ENCODE measurements at regions not wholly inside any gene's neighbourhood (a gene's known extent, or its start where the extent isn't known, plus 50 kb on each side); places are given as distances from the start of the nearest gene placed in this dataset.

DNA sequence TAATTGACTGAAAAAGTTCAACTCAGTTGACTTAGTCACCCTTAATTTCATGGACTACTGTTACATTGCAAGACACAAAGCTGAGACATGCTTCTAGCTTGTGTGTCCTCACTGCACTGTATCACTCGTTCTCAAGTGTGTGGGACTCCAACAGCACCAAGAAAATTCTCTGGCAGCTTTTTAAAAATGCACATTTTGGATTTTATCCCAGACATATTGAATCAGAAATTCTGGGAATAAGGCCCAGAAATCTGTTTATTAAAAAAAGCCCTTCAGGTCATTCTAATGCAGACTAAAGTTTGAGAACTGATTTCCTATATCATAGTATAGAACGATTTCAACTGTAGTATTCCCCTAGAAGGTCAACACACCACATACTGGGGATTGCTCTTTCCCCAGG lies 1485.3 kb downstream of the PCDH9 start:
- Histone ChIP-seq H3K4me1 (no peaks in the 10 kb centered on the region), H3K4me3 (no peak overlapping the region), H3K36me3 (no peaks in the 10 kb centered on the region), H3K27me3 (ENCODE audit: low read depth) (no peaks in the 10 kb centered on the region), H3K27ac (no peak overlapping the region), H3K9me3 (no peaks in the 10 kb centered on the region)
- ATAC-seq (no peak), DNase-seq (no peak)
- intact Hi-C loops (cut with DNase I): no loop called here
- TF ChIP-seq CTCF (IDR thresholded peaks at IDR 0.05): no peak

DNA sequence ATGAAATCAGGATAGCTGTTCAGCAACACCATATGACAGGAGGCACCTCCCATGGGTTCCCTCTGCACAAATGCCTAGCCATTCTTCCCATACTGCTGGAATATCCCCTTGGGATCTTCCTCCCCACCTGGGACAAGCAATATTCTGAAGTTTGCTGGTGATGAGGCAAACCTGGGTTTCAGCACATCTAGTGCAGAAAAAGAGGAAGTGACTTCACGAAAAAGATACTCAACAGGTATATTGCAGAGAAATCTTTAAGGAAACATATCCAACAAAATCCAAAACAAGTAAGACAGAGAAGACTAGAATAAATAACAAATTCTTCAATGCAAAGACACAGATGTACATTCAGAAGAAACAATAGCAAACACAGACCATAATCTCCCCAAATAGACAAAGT lies 1497.0 kb downstream of the PCDH9 start:
- intact Hi-C loops (cut with DNase I): no loop called here

GRCh38 chr13:65727070-65727469 lies 1503.1 kb downstream of the PCDH9 start:
- H3K27ac ChIP-seq: no peak overlapping the region
- DNase-seq (no peak), ATAC-seq (no peak)
- no peak overlapping the region for H3K4me3 ChIP-seq
- no peaks in the 10 kb centered on the region for H3K9me3 ChIP-seq
- intact Hi-C loops (cut with DNase I): no loop called here
- no peak for TF ChIP-seq CTCF (IDR thresholded peaks at IDR 0.05)
- H3K27me3 ChIP-seq (ENCODE audit: low read depth): no peaks in the 10 kb centered on the region
- no peaks in the 10 kb centered on the region for H3K36me3 ChIP-seq
- H3K4me1 ChIP-seq: no peaks in the 10 kb centered on the region

More for the DNA sequence above, 1497.0 kb downstream of the PCDH9 start:
- ATAC-seq (no peak), DNase-seq (no peak)
- Histone ChIP-seq H3K36me3 (no peaks in the 10 kb centered on the region), H3K4me1 (no peaks in the 10 kb centered on the region), H3K9me3 (no peaks in the 10 kb centered on the region), H3K4me3 (no peak overlapping the region), H3K27me3 (ENCODE audit: low read depth) (no peaks in the 10 kb centered on the region), H3K27ac (no peak overlapping the region)
- no peak for TF ChIP-seq CTCF (IDR thresholded peaks at IDR 0.05)

- ATAC-seq: no peak
- intact Hi-C loops (cut with DNase I): no loop called here
- no peaks in the 10 kb centered on the region for H3K4me1 ChIP-seq
Measured at GRCh38 chr13:65725006-65725405, 1505.1 kb downstream of the PCDH9 start.

DNA sequence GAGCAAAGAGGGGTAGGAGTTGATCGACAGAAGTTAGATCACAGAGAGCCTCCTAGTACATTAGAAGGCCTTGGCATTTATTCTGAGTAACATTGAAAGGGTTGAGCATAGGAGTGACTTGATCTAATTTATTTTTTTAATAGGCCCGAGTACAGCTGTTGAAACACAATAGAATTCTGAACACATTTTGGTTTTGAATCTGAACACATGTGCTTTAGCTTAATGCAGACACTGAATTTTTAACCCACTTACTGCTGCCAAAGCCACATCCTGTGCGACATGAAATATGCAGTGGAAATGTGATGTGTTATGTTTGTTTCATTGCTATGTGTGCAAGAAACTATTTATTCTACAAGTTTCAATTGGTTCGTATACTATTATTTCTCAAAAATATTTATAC lies 1505.9 kb downstream of the PCDH9 start:
- Histone ChIP-seq H3K4me3 (no peak overlapping the region), H3K36me3 (no peaks in the 10 kb centered on the region), H3K9me3 (no peaks in the 10 kb centered on the region), H3K4me1 (no peaks in the 10 kb centered on the region), H3K27ac (no peak overlapping the region), H3K27me3 (ENCODE audit: low read depth) (no peaks in the 10 kb centered on the region)
- no peak for TF ChIP-seq CTCF (IDR thresholded peaks at IDR 0.05)
- ATAC-seq (no peak), DNase-seq (no peak)
- intact Hi-C loops (cut with DNase I): no loop called here

More at GRCh38 chr13:65725006-65725405, 1505.1 kb downstream of the PCDH9 start:
- no peaks in the 10 kb centered on the region for H3K9me3 ChIP-seq
- no peaks in the 10 kb centered on the region for H3K27me3 ChIP-seq (ENCODE audit: low read depth)
- no peak for TF ChIP-seq CTCF (IDR thresholded peaks at IDR 0.05)
- H3K4me3 ChIP-seq: no peak overlapping the region
- H3K36me3 ChIP-seq: no peaks in the 10 kb centered on the region
- H3K27ac ChIP-seq: no peak overlapping the region
- DNase-seq: no peak

GRCh38 chr13:65722506-65722905 lies 1507.6 kb downstream of the PCDH9 start:
- Histone ChIP-seq H3K4me1 (no peaks in the 10 kb centered on the region), H3K27me3 (ENCODE audit: low read depth) (no peaks in the 10 kb centered on the region), H3K27ac (no peak overlapping the region), H3K9me3 (no peaks in the 10 kb centered on the region), H3K4me3 (no peak overlapping the region), H3K36me3 (no peaks in the 10 kb centered on the region)
- no peak for TF ChIP-seq CTCF (IDR thresholded peaks at IDR 0.05)
- no peak for DNase-seq
- intact Hi-C loops (cut with DNase I): no loop called here
- ATAC-seq: no peak

Data from lower lobe of right lung (tissue), 2 donors.